ENCODE measurements at regions not wholly inside any gene's neighbourhood (a gene's known extent, or its start where the extent isn't known, plus 50 kb on each side); places are given as distances from the start of the nearest gene placed in this dataset.
A peak's percentile ranks its signal among the peaks of the same experiment; 100 is the strongest.

DNA sequence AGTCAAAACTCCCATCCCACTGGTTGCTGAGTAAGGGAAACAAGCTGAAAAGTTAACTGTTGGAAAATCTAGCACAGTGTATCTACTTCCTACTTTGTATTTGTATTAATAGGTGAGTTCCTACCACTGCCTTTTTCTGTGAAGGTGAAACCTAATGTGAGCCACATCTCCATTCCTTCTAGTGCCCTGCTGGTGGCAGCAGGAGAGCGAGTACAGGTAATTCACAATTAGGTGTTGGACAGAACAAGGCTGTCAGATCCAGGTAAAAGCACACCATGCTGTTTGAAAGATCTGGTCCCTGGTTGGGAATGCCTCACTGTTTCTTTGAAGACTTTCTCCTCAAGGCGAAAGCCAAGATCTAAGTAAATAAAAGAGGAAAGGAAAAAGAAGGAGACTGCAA lies 528.4 kb downstream of the PKHD1 start:
- DNase-seq: no peak

GRCh38 chr6:51562198-51562597 lies 525.2 kb downstream of the PKHD1 start:
- peak in 1 of 5 experiments; percentile 1 for DNase-seq

All from T-helper 2 cell (primary cell).